ENCODE measurements at regions not wholly inside any gene's neighbourhood (a gene's known extent, or its start where the extent isn't known, plus 50 kb on each side); places are given as distances from the start of the nearest gene placed in this dataset.

- no peak for FAIRE-seq
- DNase-seq (ENCODE audit: low spot score) = no peak
- Histone ChIP-seq H3K27ac (ENCODE audit: extremely low read length, insufficient read depth, low read length) (no peak overlapping the region), H3K4me2 (ENCODE audit: low read depth, low read length) (no peak overlapping the region), H3K9ac (ENCODE audit: insufficient read depth, low read depth, low read length) (no peak overlapping the region), H3K4me1 (ENCODE audit: insufficient read depth, low read length) (no peaks in the 10 kb centered on the region), H4K20me1 (ENCODE audit: insufficient read depth, low read length) (no peaks in the 10 kb centered on the region), H3K4me3 (replicated peaks in 1 of 3; ENCODE audit: insufficient read depth in 1 of 3, low read depth in 2 of 3, low read length in 3 of 3) (no peak overlapping the region), H3K79me2 (ENCODE audit: insufficient read depth, low read length) (no peaks in the 10 kb centered on the region), H3K36me3 (replicated peaks in 1 of 2; ENCODE audit: control insufficient read depth in 1 of 2, insufficient read depth in 2 of 2, low read length in 2 of 2) (no peaks in the 10 kb centered on the region), H2AFZ (ENCODE audit: low read length) (no peak overlapping the region), H3K27me3 (ENCODE audit: control insufficient read depth in 1 of 2, insufficient read depth in 2 of 2, low read length in 2 of 2) (no peaks in the 10 kb centered on the region), H3K9me3 (ENCODE audit: low read length) (peaks cover 81% of the 10 kb centered on the region)
- ATAC-seq = no peak
- 3% methylated on average over 4 of the region's 4 CpGs for WGBS (ENCODE audit: low lambda C conversion rate)
- ChIA-PET POLR2A (no interaction called here), CTCF (ENCODE audit: low intra/inter-chr PET ratio, low total read pairs) (no interaction called here)
- intact Hi-C loops (cut with micrococcal nuclease; ENCODE audit: unreplicated experiment) (no loop called here), in situ Hi-C loops (cut with HindIII; ENCODE audit: extremely low pct_ligation_motif_present, low pct_unique_long_range_greater_than_20kb) (no loop called here)
- TF ChIP-seq ZKSCAN1 (IDR thresholded peaks at IDR 0.05; ENCODE audit: low read length) (no peak), ZNF547 (CRISPR knock-in tag; IDR thresholded peaks at IDR 0.05) (no peak), MAFF (IDR thresholded peaks at IDR 0.05; ENCODE audit: low read depth, low read length) (no peak), ZNF768 (CRISPR knock-in tag; IDR thresholded peaks at IDR 0.05) (no peak), NFE2 (CRISPR knock-in tag; IDR thresholded peaks at IDR 0.05) (no peak), CENPX (CRISPR knock-in tag; IDR thresholded peaks at IDR 0.05) (no peak), MAF1 (CRISPR knock-in tag; IDR thresholded peaks at IDR 0.05; ENCODE audit: borderline replicate concordance) (no peak)
- no TSS peak for BruUV-seq (replicated peaks)
Observed at GRCh38 chr4:19683426-19683825, 568.3 kb upstream of the SLIT2 start.

GRCh38 chr4:19677211-19677610, 574.5 kb upstream of the SLIT2 start:
- ChIA-PET CTCF (ENCODE audit: low intra/inter-chr PET ratio, low total read pairs) (no interaction called here), POLR2A (no interaction called here)
- BruUV-seq (replicated peaks) = no TSS peak
- H4K20me1 ChIP-seq (ENCODE audit: insufficient read depth, low read length) = no peaks in the 10 kb centered on the region
- H3K4me1 ChIP-seq (ENCODE audit: insufficient read depth, low read length) = no peaks in the 10 kb centered on the region
- no peak for FAIRE-seq
- peaks cover 78% of the 10 kb centered on the region for H3K9me3 ChIP-seq (ENCODE audit: low read length)
- no peak overlapping the region for H3K4me3 ChIP-seq (replicated peaks in 1 of 3; ENCODE audit: insufficient read depth in 1 of 3, low read depth in 2 of 3, low read length in 3 of 3)
- no peaks in the 10 kb centered on the region for H3K36me3 ChIP-seq (replicated peaks in 1 of 2; ENCODE audit: control insufficient read depth in 1 of 2, insufficient read depth in 2 of 2, low read length in 2 of 2)
- no peak overlapping the region for H3K4me2 ChIP-seq (ENCODE audit: low read depth, low read length)
- no peaks in the 10 kb centered on the region; a peak in 1 of 5 replicates for H3K27me3 ChIP-seq (ENCODE audit: control insufficient read depth in 1 of 2, insufficient read depth in 2 of 2, low read length in 2 of 2)
- DNase-seq (ENCODE audit: low spot score) = no peak
- intact Hi-C loops (cut with micrococcal nuclease; ENCODE audit: unreplicated experiment) = no loop called here
- TF ChIP-seq ZNF496 (CRISPR knock-in tag; IDR thresholded peaks at IDR 0.05; ENCODE audit: insufficient replicate concordance) (no peak), ZNF547 (CRISPR knock-in tag; IDR thresholded peaks at IDR 0.05) (no peak)
- in situ Hi-C loops (cut with HindIII; ENCODE audit: extremely low pct_ligation_motif_present, low pct_unique_long_range_greater_than_20kb) = no loop called here
- no peak overlapping the region for H3K27ac ChIP-seq (ENCODE audit: extremely low read length, insufficient read depth, low read length)
- H3K9ac ChIP-seq (ENCODE audit: insufficient read depth, low read depth, low read length) = no peak overlapping the region
- no peak for ATAC-seq
- H3K79me2 ChIP-seq (ENCODE audit: insufficient read depth, low read length) = no peaks in the 10 kb centered on the region
- no peak overlapping the region for H2AFZ ChIP-seq (ENCODE audit: low read length)

Measured in HepG2 (cell line).